Iris pigment epithelial cell (primary cell): ENCODE measurements at regions not wholly inside any gene's neighbourhood (a gene's known extent, or its start where the extent isn't known, plus 50 kb on each side); places are given as distances from the start of the nearest gene placed in this dataset.

Experiments used
- DNase-seq: peaks from one replicate; pipeline ENCODE4 v3.0.0-alpha.2; 2011; ENCODE audit warnings: low read depth

DNA sequence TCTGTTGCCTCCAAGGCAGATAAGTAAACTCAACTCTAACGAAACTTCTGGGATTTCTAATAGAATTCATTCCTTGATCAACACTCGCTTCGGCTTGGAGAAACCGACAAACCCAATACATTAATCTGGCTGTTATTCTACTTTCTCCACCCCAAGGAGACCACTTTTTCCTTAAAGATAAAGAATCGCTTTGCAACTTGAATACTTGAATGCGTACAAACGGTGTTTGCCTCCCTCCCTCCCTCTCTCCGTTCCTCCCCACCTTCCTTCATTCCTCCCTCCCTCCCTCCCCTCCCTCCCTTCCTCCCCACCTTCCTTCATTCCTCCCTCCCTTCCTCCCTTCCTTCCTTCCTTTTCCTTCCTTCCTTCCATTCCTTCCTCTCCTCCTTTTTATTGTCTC is 432.6 kb downstream of the HAPSTR1 start:
- no peak for DNase-seq

DNA sequence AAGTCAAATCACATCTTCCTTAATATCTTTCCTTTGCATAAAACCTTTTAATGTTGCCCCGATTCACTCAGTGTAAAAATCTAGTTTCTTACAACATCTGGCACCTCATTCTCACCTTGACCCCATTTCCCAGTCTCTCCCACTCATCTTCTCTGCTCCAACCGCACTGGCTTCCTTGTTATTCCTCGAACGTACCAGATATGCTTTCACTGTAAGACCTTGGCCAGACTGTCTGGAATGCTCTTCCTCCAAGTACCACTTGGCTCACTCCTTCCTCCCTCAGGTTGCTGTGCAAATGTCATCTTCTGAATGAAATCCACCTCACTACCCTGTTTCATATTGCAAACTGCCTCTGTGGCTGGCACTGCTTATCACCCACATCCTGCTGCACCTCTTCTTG is 433.6 kb downstream of the HAPSTR1 start:
- no peak for DNase-seq

DNA sequence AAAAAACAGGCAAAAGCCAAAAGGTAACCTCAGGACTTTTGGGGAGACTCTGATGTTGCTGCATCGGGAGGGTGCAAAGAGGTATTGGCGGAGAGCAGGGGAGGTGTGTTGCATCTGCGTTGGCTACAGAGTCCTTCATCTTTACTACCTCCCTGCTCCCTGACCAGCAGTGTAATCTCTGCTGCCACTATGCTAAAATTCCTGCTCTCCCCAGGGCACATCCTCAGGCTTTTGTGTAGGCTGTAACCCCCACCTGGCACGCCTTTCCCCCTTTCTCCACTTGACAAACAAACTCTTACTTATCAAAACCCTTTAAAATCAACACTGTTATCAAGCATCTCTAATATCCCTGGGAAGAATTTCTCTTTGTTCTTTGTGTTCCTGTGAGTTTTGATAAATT is 435.3 kb downstream of the HAPSTR1 start:
- no peak for DNase-seq

DNA sequence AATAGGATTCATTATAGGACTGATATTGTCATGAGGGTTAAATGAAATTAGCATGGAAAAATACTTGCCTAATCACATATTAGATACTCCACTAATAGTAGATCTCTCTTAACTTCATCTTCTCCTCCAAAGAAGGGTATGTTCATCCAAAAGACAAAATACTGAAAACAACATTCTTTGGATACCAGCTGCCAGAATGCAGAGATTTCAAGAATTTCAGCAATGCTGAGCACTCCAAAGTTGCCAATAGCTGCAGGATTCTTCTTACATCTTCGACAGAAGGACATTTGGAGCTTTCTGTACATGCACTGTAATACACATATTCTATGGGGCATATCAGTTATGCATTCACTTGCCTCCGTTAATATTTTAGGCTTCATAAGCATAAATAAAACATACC is 436.5 kb downstream of the HAPSTR1 start:
- DNase-seq, result no peak

DNA sequence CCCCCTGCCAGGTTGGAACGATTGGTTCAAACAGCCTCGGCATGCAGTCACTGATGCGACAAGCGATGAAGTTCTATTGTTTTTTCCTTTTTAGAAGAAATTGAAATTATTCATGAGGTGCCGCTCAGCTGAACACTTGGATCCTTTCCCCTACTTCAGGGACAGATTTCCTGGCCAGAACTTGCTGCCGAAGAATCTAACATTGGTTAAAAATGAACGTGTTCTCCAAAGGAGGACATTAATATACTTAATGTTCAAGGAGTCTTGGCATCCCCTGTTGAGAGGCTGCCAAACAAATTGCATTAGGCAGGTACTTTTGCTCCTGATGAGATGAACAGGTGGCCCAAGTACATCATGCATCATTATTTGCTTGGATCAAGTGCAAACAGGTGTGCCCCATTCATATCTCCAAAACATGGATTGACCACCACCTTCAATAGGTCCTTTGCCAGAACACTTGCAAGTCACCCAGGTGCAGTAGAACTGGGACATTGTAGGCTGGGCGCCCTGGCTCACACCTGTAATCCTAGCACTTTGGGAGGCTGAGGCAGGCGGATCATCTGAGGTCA is 437.2 kb downstream of the HAPSTR1 start:
- no peak for DNase-seq

DNA sequence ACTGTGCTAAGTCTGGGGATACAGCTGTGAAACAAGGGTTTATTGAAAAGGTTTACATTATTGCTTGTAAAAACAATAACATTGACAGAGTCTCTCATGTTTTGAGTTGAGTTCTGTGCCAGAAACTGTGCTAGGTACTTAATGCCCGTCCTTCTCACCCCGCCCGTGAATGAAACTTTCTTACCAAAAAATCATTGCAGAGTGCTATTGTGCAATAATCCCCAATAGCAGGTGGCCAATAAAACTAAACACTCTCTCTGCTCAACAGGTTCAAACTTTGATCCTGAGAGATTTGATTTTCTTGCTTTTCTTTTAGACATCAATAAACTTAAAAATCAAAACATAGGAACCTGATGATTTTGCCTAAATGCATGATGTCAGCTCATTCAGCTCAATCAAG is 441.6 kb downstream of the HAPSTR1 start:
- no peak for DNase-seq

DNA sequence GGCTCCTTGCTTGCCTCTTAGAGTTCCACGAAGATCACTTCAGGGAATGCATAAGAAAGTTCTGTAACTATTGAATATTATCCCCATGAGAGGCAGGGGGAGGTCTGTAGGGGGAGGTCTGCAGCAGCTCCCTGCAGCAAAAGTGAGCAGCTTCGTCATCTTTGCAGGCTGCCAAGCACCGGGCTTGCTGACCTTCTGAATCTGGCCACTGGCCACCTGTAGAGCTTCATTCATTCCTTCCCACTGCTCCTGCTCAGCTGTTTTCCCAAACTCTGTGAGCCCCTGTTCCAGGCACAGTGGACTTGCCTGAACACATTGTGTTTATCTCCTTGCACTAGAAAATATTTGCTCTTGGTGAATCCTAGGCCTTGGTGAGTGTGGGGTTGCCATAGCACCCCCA is 443.3 kb downstream of the HAPSTR1 start:
- DNase-seq, result no peak

DNA sequence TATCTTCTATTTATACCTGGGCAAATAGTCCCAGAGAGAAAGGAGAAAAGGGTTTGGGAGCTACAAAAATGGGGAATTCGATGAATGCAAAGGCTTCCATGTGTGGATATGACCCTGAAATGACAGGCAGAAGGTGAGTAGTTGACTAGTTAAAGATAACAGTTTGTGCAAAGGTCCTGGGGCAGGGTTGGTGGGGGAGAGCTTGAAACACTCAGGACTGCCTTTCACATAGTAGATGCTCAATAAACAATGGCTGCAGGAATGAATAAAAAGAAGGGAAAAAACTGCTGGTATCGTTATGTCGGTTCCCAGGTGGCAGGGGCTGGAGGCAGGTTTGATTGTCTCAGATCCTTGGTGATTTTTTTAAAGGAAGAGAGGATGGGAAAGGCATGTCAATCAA is 445.5 kb downstream of the HAPSTR1 start:
- no peak for DNase-seq

DNA sequence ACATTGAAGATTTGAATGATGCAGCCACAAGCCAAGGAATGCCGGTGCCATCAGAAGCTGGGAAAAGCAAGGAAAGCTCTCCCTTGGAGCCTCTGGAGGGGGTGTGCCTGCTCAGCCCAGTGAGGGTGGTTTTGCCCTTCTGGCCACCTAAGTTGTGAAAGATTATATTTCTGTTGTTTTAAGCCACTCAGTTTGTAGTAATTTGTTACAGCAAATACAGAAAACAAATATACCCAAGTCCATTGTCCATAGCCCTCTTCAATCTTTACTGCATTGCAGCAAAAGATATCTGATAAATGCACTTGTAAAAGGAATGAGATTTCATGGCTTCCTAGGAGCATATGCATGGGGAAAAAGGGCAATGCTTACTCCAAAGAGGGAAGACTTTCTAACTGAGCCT is 447.9 kb downstream of the HAPSTR1 start:
- DNase-seq, result no peak

DNA sequence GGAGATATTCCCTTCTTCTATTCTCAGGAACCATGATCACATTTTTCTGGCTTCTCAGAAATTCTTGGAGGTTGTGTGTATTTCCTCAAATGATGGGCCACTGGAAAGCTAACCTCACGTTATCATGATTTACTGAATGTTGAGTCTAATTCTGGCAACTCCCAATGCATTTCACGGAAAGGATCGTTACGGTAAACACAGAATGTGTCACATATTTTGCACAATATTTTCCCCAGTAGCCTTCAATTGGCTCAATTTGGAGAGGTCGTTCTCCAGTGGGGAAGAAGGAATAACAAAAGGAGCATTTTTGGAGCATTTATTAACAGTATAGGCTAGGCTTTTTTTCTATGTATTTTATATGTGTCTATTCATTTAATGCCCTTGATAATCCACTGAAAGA is 450.3 kb downstream of the HAPSTR1 start:
- DNase-seq, result no peak

DNA sequence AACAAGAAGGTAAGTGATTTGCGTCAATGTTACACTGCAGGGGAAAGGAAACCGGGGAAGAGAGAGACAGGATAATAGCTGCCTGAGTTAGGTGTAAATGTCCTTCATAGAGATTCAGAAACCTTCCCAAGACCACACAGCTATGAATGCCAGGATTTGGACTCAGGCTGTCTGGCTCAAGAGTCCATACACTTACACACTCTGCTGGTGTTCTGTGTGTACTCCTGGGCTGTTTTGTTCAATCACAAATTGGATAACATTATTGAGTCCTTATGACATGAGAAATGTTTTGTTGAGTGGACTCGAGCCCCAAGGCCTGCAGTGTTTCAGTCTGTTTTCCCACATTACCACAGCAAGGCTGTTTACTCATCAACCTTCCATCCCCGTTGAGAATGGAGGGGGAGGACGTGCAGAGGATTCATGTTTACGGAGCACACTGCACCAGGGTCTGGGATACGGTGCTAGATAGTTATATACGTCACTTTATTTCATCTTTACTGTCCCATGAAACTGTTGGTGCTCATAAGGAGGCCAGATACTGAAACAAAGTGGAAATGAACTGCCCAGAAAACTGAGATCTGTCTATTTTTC is 450.8 kb downstream of the HAPSTR1 start:
- DNase-seq, result no peak

DNA sequence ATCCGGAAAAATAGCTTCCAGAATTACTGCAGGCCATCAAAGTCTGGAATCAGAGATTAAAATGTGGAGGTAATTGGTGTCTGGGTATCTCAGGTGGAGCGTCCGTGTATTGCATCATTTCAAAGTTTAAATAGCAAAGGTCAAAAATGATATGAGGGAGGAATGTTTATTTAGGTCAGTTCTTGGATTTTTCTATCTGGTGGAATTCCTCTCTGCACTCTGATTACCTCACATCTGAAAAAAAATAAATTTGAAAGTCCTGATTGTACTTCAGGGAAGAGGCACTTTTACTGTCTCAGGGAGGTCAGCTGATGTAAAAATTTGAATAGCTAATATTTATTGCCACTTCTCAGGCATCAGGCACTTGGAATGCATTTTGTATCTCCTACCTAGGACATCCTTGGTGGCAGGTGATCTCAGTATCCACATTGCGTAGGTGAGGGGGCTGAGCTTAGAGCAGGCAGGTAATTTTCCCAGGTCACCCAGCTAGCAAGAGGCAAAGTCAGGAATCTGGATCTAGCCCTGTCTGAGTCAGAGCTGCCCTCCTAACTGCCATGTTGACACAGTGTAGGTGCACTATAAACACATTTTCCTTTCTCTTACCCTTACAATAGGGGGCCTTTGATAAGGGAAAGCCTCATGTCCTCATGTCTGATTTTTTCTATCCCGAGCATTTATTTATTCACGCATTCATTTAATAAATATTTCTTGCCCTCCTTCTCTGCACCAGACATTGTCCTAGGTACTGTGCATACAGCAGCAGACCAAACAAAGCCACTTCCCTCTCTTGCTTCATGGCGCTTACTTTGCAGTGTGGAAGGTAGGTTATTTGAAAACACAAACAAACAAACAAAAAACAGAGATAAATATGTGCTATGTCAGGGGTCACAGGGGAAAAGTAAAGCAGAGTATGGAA is 454.3 kb downstream of the HAPSTR1 start:
- no peak for DNase-seq

DNA sequence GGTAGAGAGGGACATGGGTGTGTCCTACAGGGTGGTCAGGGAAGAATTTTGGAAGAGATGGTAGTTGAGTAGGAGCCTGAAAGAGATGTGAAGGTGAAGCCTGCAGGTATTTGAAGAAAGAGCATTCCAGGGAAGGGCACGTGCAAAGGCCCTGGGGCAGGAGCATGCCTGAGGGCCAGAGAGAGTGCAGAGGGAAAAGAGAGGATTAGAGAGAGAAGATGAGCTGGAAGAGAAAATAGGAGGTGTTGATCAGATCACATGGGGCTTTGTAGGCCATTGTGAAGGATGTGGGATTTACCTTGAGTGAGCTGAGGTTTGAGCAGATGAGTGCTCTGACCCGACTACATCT is 455.0 kb downstream of the HAPSTR1 start:
- no peak for DNase-seq

DNA sequence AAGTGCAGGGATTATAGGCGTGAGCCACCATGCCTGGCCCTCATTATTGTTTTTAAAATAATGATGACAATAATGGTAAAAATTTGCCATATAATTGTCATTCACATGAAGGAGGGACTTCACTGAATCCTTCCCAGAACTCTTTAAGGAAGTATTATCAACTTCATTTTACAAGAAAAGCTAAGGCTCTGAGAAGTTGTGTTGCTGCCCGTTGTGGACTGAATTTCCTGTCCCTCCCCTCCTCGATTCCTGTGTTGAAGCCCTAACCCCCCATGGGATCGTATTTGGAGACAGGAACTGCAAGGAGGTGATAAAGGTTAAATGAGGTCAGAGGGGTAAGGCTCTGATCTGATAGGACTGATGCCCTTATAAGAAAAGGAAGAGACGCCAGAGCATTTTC is 458.0 kb downstream of the HAPSTR1 start:
- DNase-seq, result no peak

DNA sequence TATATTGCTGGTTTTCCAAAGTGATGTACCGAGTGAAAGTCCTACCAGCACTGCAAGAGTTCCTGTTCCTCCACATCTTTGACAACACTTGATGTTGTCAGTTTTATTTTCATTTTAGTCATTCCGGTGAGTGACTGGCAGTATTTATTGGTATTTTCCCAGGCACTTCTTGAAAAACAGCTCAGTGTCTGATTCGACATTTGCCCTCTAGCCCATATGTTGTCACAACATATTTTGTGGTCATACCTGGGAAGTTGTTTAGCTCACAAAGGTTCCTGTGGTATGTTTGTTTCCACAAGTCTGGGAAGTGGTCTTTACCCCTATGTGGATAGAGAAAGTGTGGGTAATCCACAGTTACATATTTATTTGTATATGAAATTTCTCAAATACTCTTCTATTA is 463.6 kb downstream of the HAPSTR1 start:
- DNase-seq, result no peak

DNA sequence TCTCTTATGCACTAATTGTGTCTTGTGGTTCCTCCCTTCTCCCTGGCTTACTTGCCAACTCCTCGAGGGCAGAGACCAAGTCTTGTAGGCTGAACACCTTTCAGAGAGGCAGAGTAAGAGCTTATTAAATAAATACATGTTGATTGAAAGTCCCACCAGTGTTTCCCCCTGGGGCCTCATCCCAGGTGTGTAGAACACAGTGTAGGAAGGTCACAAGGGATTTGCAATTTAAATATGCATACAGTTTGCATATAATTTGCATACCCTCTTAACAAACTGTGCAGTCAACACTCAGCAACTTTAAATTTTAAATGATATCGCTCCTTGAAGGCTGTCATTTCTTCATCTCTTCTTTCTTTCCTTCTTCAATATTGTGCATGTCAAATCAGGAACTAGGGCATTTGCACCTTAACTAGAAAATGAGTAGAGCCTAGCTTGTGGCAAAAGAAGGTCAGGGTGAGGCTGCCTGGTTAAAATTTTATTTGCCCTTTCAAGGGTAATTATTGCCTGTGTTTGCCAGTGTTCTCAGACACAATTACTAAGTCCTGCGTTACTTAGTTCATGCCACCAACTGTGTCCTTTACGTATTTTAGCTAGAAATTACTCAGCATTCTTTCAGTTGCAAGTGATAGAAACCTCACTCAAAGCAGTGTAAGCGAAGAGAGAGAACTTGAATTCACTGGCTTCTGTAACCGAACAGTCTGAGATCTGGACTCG is 465.7 kb downstream of the HAPSTR1 start:
- no peak for DNase-seq

DNA sequence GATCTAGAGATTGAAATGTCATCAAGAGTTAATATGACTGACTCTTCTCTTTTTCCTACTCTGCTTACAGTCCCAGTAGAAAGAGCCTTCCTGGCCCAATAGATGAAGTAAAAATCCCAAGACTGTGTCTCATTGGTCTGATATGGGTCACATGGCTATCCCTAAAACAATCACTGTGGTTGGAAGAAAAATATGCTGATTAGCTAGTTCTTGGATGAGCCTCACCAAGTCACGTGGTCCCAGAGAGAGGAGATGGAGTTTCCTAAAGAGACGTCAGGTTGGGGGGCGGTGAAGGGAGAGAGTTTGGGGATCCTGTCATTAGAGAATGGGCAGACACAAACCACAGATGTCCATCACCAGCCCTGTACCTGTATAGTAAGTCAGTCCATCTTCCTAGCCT is 466.3 kb downstream of the HAPSTR1 start:
- no peak for DNase-seq

DNA sequence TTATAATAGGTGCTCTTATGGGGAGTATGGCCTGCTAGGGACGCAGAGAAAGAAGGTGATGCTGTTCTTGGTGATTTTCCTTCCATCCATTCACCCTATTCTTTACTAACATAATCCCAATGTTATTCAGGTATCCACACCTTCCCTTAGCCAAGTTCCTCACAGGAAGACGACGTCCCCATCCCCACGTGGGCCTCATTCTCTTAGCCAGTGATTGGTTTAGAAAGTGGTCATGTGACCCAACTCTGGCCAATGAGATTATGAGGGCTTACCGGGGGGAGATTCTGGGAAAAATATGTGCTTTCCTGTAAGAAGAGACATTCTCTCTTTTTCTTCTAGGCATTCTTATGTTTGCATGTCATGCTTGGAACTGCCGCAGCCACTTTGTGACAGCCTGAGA is 474.7 kb downstream of the HAPSTR1 start:
- no peak for DNase-seq

DNA sequence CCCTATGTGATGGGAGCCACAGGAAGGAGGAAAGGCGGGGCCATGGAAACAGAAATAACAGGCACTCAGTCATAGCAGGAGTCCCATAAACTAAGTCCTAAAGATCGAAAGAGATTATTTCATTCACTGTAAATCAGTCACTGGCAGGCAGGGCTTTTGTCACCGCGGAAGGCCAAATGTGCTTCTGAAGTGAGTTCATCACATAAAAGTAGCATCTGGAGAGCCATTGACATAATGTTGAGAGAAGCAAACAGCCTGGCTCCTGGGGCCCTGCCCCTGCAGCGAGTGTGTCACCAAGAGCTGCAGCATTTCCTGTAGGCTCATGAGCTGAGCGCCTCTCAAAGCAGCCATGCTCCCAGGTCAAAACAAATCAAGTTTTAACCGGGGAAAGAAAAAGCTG is 476.2 kb downstream of the HAPSTR1 start:
- DNase-seq, result no peak

DNA sequence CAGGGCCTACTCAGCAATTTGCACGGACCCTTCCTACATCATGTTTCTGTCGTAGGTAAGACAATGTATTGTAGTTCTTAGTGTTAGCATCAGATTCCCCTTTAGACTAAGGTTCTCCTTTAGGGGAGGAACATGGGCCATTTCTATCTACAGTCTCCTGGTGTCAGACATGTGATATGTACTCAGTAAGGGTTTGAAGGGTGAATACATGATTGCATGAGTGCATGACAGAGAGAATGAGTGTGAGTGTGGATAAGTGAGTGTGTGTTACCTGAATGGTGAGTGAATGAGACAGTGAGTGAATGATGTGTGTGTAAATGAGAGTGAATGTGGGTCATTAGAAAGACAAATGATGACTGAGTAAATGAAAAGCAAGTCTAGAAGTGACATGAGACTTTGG is 476.8 kb downstream of the HAPSTR1 start:
- no peak for DNase-seq

DNA sequence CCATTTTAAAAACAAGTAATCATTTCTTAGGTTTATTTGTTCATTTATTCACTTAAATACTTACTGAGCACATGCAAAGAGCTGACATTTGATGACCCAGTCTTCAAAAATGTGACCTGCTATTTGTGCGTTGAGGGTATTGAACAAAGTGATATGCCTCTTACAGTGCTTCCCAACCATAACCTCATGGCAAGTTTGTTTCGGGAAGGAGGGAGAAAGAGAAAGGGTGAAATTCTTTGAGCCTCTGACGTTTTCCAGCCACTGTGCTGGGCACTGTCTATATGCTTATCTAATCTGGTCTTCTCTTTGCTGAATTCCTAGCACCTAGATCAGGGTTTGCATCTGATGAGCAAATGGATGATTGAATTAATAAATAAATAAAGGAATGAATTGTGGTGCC is 479.1 kb downstream of the HAPSTR1 start:
- no peak for DNase-seq

DNA sequence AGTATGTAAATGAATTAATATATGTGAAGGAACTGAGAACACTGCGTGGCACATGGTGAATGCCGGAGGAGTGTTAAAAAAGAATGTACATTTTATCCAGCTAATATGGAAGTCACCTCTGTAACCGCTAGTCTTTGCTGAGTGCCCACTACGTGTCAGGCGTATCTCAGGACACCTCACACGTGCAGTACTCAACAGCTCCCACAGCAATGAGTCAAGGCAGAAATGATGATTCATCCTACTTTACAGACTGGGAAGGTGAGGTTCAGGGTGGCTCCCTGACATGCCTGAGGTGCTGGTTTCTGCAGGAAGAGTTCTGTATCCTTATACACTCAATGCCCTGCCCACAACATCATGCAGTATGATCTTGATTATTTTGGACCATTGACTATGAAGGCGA is 487.0 kb downstream of the HAPSTR1 start:
- no peak for DNase-seq

DNA sequence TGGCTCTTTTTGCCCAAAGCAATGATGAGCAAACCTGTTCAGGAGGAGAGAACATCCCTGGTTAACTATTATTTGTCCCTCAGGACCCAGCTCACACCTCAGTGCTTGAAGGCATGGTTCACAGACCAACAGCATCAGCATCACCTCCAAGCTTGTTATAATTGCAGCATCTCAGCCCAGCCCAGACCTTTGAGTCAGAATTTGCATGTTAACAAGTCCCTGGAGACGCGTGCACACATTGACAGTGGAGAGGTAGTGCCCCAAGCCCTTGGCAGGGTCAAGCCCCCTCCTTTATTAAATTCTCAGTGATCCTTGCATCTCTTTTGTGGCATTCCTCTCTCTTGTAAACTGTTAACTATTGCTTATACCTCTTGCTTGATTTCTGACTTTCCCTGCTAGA is 488.6 kb downstream of the HAPSTR1 start:
- no peak for DNase-seq
